ENCODE measurements at regions not wholly inside any gene's neighbourhood (a gene's known extent, or its start where the extent isn't known, plus 50 kb on each side); places are given as distances from the start of the nearest gene placed in this dataset.
"Not testable (repeated sequence)": the region's sequence is repeated elsewhere in the genome, so short reads cannot be mapped to it uniquely, and the experiment has no call there.

- no peak for ATAC-seq
- H3K27me3 Mint-ChIP-seq (ENCODE audit: low read depth): no peaks in the 10 kb centered on the region
- no peak for DNase-seq
- POLR2A ChIA-PET: no interaction called here
- no peak overlapping the region for H3K4me3 Mint-ChIP-seq
- H3K27ac Mint-ChIP-seq: no peak overlapping the region
- no peaks in the 10 kb centered on the region for H3K4me1 Mint-ChIP-seq (ENCODE audit: low read depth)
- CTCF ChIA-PET: no interaction called here
- H3K9me3 Mint-ChIP-seq (ENCODE audit: insufficient read depth): no peaks in the 10 kb centered on the region
- no peaks in the 10 kb centered on the region for H3K36me3 Mint-ChIP-seq (ENCODE audit: low read depth)
These were observed 1299.3 kb downstream of the XPNPEP1 start for GRCh38 chr10:108624052-108624451.

DNA sequence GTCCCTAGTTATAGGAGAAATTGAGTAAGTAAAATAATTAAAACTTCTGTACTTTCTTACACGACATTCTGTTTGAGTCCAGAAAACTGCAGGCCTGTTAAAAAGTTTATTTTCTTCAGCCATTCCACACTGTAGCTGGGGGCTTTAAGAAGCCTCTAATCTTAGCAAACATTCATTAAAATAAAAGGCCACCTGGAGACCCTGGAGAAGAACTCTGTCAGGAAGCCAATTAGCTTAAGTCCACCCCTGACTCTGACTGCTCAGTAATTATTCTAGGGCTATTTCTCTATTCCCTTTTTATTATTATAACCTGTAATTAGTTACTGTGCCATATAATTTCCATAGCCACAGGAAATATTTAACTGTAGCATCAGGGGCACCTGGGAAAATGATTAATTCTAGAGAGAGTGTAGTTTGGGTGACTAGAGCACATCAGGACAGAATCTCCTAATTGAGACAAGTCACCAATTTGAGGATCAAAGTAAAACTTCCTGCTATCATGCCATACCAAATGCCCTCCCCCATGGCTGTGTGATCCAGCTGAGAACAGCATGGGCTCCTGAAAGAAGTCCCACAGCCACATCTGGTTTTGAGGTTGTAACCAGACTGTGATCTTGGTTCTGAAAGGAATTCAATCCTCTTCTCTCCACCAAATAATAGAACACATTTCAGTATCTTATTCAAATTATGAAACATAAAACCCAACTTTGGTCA is 1302.3 kb downstream of the XPNPEP1 start:
- ChIA-PET POLR2A (no interaction called here), CTCF (no interaction called here)
- Mint-ChIP-seq H3K27me3 (ENCODE audit: low read depth) (no peaks in the 10 kb centered on the region), H3K4me3 (no peak overlapping the region), H3K9me3 (ENCODE audit: insufficient read depth) (no peaks in the 10 kb centered on the region), H3K4me1 (ENCODE audit: low read depth) (no peaks in the 10 kb centered on the region), H3K27ac (no peak overlapping the region), H3K36me3 (ENCODE audit: low read depth) (no peaks in the 10 kb centered on the region)
- ATAC-seq: no peak
- no peak for DNase-seq

DNA sequence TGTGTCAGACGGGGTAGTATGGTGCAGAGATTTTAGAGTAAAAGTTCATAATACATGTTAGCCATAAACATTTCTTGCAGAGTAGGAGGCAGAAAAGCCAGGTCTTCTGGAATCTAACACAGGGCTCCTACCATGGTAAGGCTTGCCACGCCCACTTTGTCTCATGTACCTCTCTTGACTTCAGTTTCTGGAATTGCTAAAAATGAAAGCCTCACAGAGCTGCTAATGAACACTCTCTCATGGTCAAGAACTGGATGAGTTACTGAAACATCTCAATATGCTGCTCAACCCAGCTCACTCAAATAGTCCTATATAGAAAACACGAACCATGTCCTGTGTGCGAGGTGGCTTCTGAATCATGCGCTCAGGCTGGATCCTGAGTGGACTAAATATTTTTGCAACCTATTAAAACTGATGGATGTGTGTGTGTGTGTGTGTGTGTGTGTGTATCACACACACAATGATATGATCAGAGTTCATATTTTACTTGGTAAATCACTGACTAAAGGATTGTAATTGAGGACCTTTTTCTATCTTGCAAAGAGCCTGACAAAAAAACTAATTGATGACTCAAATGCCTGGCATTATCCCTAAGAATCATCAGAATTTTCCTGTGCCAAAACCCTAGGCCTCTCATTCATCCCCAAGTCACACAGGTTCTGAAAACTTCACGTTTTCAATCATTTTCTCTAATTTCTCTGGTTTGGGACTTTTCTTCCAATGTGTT is 1306.6 kb downstream of the XPNPEP1 start:
- Mint-ChIP-seq H3K4me1 (ENCODE audit: low read depth) (no peaks in the 10 kb centered on the region), H3K36me3 (ENCODE audit: low read depth) (no peaks in the 10 kb centered on the region), H3K27me3 (ENCODE audit: low read depth) (no peaks in the 10 kb centered on the region), H3K27ac (no peak overlapping the region), H3K9me3 (ENCODE audit: insufficient read depth) (no peaks in the 10 kb centered on the region), H3K4me3 (no peak overlapping the region)
- ChIA-PET POLR2A (no interaction called here), CTCF (no interaction called here)
- ATAC-seq (no peak), DNase-seq (no peak)

DNA sequence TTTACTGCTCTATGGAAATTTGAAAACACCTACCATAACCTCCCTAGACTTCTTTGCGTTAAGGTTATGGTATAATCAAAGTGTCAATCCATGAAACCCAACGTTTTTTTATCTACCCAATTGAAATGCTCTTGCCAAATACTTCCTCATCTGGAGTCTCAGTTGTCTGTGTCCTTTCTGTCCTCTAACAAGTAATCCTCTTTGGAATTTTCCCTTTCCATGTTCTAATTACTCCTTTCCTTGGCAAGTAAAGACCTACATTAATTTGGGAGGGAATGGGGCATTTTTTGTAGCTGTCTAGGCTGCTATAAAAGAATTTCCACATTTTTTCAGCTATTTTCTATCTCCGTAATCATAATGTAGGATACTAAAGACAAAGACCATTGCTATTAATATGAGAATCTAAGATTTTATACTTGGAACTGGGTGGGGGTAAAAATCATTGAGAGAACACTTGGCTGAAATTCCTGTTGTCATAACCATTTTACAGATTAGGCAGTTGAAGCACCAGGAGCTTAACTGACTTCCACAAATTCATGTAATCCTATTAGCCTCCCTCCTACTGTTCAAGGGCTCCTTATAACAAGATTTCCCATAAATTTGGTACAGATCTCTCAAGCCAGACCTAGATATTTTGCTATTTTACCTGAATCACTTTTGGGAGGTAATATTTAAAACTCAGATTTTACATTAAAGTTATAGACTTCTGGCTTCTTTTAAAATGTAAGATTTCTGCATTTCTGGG is 1307.6 kb downstream of the XPNPEP1 start:
- Mint-ChIP-seq H3K4me1 (ENCODE audit: low read depth) (no peaks in the 10 kb centered on the region), H3K4me3 (no peak overlapping the region), H3K27me3 (ENCODE audit: low read depth) (no peaks in the 10 kb centered on the region), H3K36me3 (ENCODE audit: low read depth) (no peaks in the 10 kb centered on the region), H3K9me3 (ENCODE audit: insufficient read depth) (no peaks in the 10 kb centered on the region), H3K27ac (no peak overlapping the region)
- ATAC-seq (no peak), DNase-seq (no peak)
- ChIA-PET POLR2A (no interaction called here), CTCF (no interaction called here)

DNA sequence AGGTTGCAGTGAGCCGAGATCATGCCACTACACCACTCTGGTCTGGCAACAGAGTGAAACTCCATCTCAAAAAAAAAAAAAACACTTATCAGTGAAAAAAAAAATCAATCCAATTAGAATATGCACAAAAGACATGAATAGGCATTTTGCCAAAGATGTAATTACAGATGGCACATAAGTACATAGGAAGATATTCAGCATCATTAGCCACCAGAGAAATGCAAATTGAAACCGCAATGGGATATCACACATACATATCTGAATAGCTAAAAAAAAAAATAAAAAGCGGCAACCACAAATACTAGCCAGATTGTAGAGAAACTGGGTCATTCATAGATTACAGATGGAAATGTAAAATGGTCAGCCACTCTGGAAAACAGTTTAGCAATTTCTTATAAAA is 1310.8 kb downstream of the XPNPEP1 start:
- ATAC-seq: no peak
- Mint-ChIP-seq H3K27ac (no peak overlapping the region), H3K27me3 (ENCODE audit: low read depth) (no peaks in the 10 kb centered on the region), H3K36me3 (ENCODE audit: low read depth) (no peaks in the 10 kb centered on the region), H3K9me3 (ENCODE audit: insufficient read depth) (peaks cover 3% of the 10 kb centered on the region), H3K4me1 (ENCODE audit: low read depth) (no peaks in the 10 kb centered on the region), H3K4me3 (no peak overlapping the region)
- CTCF ChIA-PET: no interaction called here
- no peak for DNase-seq
- POLR2A ChIA-PET: no interaction called here

DNA sequence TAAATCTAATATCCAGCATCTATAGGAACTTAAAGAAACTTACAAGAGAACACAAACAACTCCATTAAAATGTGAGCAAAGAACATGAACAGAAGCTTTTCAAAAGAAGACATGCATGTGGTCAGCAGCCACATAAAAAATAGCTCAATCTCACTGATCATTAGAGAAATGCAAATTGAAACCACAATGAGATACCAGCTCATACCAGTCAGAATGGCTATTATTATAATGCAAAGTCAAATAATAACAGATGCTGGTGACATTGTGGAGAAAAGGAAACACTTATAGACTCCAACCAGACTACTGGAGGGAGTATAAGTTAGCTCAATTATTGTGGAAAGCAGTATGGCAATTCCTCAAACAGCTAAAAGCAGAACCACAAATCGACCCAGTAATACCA is 1314.5 kb downstream of the XPNPEP1 start:
- Mint-ChIP-seq H3K27ac (no peak overlapping the region), H3K4me3 (no peak overlapping the region), H3K27me3 (ENCODE audit: low read depth) (no peaks in the 10 kb centered on the region), H3K36me3 (ENCODE audit: low read depth) (no peaks in the 10 kb centered on the region), H3K9me3 (ENCODE audit: insufficient read depth) (peaks cover 3% of the 10 kb centered on the region), H3K4me1 (ENCODE audit: low read depth) (no peaks in the 10 kb centered on the region)
- no peak for DNase-seq
- POLR2A ChIA-PET: no interaction called here
- CTCF ChIA-PET: interaction anchor here (0.6 kb wide), 1 partner anchor 533 kb away, joined by 3 read pairs; no protein-coding TSS in a partner anchor
- ATAC-seq: no peak

GRCh38 chr10:108601851-108602250 is 1321.5 kb downstream of the XPNPEP1 start:
- Mint-ChIP-seq H3K4me1 (ENCODE audit: low read depth) (no peaks in the 10 kb centered on the region), H3K4me3 (no peak overlapping the region), H3K27ac (no peak overlapping the region), H3K36me3 (ENCODE audit: low read depth) (no peaks in the 10 kb centered on the region), H3K27me3 (ENCODE audit: low read depth) (no peaks in the 10 kb centered on the region), H3K9me3 (ENCODE audit: insufficient read depth) (no peaks in the 10 kb centered on the region)
- no peak for DNase-seq
- CTCF ChIA-PET: no interaction called here
- POLR2A ChIA-PET: no interaction called here
- ATAC-seq: no peak

- DNase-seq; H3K27ac Mint-ChIP-seq; H3K27me3 Mint-ChIP-seq (ENCODE audit: low read depth); H3K4me1 Mint-ChIP-seq (ENCODE audit: low read depth); CTCF ChIA-PET; H3K9me3 Mint-ChIP-seq (ENCODE audit: insufficient read depth); H3K36me3 Mint-ChIP-seq (ENCODE audit: low read depth); H3K4me3 Mint-ChIP-seq; ATAC-seq; POLR2A ChIA-PET: not testable (repeated sequence)
These were observed 1322.8 kb downstream of the XPNPEP1 start for GRCh38 chr10:108600511-108600910.

DNA sequence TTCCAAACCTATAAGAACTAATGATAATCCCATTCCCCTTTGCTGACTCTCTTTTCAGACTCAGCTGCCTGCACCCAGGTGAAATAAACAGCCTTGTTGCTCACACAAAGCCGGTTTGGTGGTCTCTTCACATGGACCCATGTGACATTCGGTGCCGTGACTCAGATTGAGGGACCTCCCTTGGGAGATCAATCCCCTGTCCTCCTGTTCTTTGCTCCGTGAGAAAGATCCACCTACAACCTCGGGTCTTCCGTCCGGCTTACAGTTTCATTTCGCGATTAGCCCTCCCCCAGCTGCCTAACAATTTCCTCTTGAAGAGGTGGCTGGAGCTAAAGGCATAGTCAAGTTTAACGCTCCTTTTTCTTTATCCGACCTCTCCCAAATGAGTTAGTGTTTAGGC is 1324.0 kb downstream of the XPNPEP1 start:
- DNase-seq; H3K4me1 Mint-ChIP-seq (ENCODE audit: low read depth); CTCF ChIA-PET; H3K36me3 Mint-ChIP-seq (ENCODE audit: low read depth); ATAC-seq; H3K4me3 Mint-ChIP-seq; H3K27me3 Mint-ChIP-seq (ENCODE audit: low read depth); POLR2A ChIA-PET; H3K27ac Mint-ChIP-seq; H3K9me3 Mint-ChIP-seq (ENCODE audit: insufficient read depth): not testable (repeated sequence)

DNA sequence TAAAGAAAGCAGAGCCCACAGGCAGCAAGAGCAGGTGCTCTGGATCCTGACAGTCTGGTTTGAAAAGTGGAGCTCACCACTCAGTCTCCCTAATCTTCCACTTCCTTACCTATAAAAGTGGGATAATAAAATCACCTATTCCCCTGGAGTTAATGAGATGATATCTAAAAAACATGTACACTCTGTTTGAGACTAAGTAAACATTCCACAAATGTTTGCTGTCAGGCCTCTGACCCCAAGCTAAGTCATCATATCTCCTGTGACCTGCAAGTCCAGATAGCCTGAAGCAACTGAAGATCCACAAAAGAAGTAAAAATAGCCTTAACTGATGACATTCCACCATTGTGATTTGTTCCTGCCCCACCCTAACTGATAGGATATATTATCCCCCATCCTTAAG is 1324.5 kb downstream of the XPNPEP1 start:
- Mint-ChIP-seq H3K36me3 (ENCODE audit: low read depth) (no peaks in the 10 kb centered on the region), H3K4me3 (no peak overlapping the region), H3K27me3 (ENCODE audit: low read depth) (no peaks in the 10 kb centered on the region), H3K9me3 (ENCODE audit: insufficient read depth) (no peaks in the 10 kb centered on the region), H3K4me1 (ENCODE audit: low read depth) (no peaks in the 10 kb centered on the region), H3K27ac (no peak overlapping the region)
- ATAC-seq (no peak), DNase-seq (no peak)
- POLR2A ChIA-PET: no interaction called here
- CTCF ChIA-PET: no interaction called here

DNA sequence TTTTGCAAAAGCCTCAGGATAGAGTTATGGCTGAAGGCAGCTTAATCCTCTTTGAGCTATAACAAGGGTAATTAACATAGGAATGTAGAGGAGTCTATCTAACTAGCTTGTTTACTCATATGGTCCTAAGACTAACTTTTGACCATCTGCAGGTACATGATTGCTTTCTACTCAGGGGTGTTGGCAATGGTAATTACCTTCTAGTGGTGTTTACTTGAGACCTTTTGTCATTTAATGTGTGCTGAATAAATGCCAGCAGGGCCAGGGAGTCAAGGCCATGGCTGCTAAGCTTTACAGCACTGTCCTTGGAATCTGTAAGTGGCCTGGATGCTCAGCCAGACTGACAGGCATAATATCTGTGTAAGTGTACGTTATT is 1325.0 kb downstream of the XPNPEP1 start:
- POLR2A ChIA-PET: no interaction called here
- CTCF ChIA-PET: no interaction called here

DNA sequence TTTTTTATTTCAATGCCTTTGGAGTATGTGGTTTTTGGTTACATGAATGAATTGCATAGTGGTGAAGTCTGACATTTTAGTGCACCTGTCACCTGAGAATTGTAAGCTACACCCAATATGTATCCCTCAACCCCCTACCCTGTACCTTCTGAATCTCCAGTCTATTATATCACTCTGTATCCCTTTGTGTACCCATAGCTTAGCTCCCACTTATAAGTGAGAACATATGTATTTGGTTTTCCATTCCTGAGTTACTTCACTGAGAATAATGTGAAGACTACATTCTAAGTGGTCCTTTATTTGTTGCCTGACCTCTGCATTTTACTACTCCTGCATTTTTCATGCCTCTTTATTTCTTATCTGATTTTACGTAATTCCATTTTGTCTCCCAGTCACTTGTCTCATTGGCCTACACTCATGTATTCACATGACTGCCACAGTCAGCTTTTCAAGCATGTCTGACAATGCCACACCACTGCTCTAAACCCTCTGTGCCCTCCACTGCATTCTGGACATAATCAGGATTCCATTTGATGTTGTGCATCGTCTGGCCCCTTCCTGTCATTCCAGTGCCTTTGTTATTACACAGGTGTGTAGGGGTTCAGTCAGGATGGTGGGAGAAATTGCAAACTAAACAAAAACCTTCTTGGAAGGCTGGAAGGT is 1325.5 kb downstream of the XPNPEP1 start:
- CTCF ChIA-PET: no interaction called here
- no peak for ATAC-seq
- H3K27ac Mint-ChIP-seq: no peak overlapping the region
- no peak for DNase-seq
- no peaks in the 10 kb centered on the region for H3K36me3 Mint-ChIP-seq (ENCODE audit: low read depth)
- POLR2A ChIA-PET: no interaction called here
- H3K4me3 Mint-ChIP-seq: no peak overlapping the region
- H3K27me3 Mint-ChIP-seq (ENCODE audit: low read depth): no peaks in the 10 kb centered on the region
- H3K9me3 Mint-ChIP-seq (ENCODE audit: insufficient read depth): no peaks in the 10 kb centered on the region
- H3K4me1 Mint-ChIP-seq (ENCODE audit: low read depth): no peaks in the 10 kb centered on the region

More for the DNA sequence above, 1325.0 kb downstream of the XPNPEP1 start:
- Mint-ChIP-seq H3K27ac (no peak overlapping the region), H3K4me1 (ENCODE audit: low read depth) (no peaks in the 10 kb centered on the region), H3K9me3 (ENCODE audit: insufficient read depth) (no peaks in the 10 kb centered on the region), H3K36me3 (ENCODE audit: low read depth) (no peaks in the 10 kb centered on the region), H3K27me3 (ENCODE audit: low read depth) (no peaks in the 10 kb centered on the region), H3K4me3 (no peak overlapping the region)
- DNase-seq (no peak), ATAC-seq (no peak)

All from activated CD8-positive, alpha-beta T cell treated with anti-CD3 and anti-CD28 coated beads, Interleukin-2, amount 10 ng/mL, durations not matched to agents 7 days and 5 days (primary cell).